ENCODE measurements at regions not wholly inside any gene's neighbourhood (a gene's known extent, or its start where the extent isn't known, plus 50 kb on each side); places are given as distances from the start of the nearest gene placed in this dataset.

GRCh38 chrX:40195368-40195767, 97.6 kb upstream of the BCOR start:
- TF ChIP-seq CTCF (IDR thresholded peaks at IDR 0.05 in 4 of 5, conservative IDR thresholded peaks at IDR 0.05 in 1 of 5): no peak
- TF ChIP-seq POLR2A (IDR thresholded peaks at IDR 0.05): no peak
